ENCODE measurements at regions not wholly inside any gene's neighbourhood (a gene's known extent, or its start where the extent isn't known, plus 50 kb on each side); places are given as distances from the start of the nearest gene placed in this dataset.

GRCh38 chr3:127475391-127475790, 115.1 kb downstream of the TPRA1 start:
- no peaks in the 10 kb centered on the region for H3K36me3 ChIP-seq
- no peaks in the 10 kb centered on the region for H3K27me3 ChIP-seq
- no peak for DNase-seq
- intact Hi-C loops (cut with DNase I), result no loop called here
- H3K4me3 ChIP-seq, result no peak overlapping the region
- H3K27ac ChIP-seq, result no peak overlapping the region
- no peaks in the 10 kb centered on the region for H3K9me3 ChIP-seq
- H3K4me1 ChIP-seq (ENCODE audit: insufficient read depth), result peaks cover 1% of the 10 kb centered on the region
- TF ChIP-seq, protein P1, sequence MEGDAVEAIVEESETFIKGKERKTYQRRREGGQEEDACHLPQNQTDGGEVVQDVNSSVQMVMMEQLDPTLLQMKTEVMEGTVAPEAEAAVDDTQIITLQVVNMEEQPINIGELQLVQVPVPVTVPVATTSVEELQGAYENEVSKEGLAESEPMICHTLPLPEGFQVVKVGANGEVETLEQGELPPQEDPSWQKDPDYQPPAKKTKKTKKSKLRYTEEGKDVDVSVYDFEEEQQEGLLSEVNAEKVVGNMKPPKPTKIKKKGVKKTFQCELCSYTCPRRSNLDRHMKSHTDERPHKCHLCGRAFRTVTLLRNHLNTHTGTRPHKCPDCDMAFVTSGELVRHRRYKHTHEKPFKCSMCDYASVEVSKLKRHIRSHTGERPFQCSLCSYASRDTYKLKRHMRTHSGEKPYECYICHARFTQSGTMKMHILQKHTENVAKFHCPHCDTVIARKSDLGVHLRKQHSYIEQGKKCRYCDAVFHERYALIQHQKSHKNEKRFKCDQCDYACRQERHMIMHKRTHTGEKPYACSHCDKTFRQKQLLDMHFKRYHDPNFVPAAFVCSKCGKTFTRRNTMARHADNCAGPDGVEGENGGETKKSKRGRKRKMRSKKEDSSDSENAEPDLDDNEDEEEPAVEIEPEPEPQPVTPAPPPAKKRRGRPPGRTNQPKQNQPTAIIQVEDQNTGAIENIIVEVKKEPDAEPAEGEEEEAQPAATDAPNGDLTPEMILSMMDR (IDR thresholded peaks at IDR 0.05), result no peak
- TF ChIP-seq POLR2A (IDR thresholded peaks at IDR 0.05) (no peak), EP300 (IDR thresholded peaks at IDR 0.05) (no peak)
- WGBS, 3 donors, result 73 to 79% (median 77%) methylated on average over 7 of the region's 7 CpGs

DNA sequence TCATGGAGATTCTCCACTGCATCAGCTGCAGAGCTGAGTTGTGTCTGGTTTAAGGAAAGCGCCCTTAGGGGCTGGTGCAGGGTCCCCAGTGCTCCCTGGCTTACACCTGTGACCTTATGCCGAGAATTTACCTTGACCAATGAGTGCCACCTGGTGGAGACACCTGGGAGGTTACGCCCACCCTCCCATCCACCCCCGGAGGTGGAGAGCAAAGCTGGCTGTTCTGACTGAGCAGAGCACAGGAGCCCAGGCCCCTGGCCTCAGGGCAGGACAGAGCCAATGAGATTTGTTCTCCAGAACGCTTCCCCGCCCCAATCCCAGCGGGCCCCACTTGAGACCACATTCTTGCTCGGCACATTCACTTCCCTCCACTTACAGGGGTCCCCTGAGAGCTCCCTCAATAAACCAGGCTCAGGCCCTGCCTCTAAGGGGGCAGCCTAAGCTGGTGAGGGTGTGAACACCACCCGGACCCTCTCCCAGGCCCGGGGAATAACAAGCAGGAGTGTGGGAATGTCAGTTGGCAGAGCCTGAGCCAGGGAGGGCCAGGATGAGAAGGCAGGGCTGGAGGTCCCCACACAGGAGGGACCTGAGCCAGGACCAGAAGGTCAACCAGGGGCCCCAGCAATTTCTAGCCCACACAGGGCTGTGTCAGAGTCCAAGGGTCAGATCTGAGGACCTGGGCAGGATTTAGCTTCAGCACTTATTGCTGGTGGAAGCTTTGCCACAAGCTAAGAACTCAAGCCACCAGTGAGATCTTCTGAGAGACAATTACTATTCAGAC, 117.1 kb downstream of the TPRA1 start:
- H3K36me3 ChIP-seq, result no peaks in the 10 kb centered on the region
- WGBS, 3 donors, result 65 to 74% (median 73%) methylated on average over 10 of the region's 10 CpGs
- H3K4me3 ChIP-seq, result no peak overlapping the region
- intact Hi-C loops (cut with DNase I), result no loop called here
- H3K4me1 ChIP-seq (ENCODE audit: insufficient read depth), result no peaks in the 10 kb centered on the region
- H3K9me3 ChIP-seq, result no peaks in the 10 kb centered on the region
- TF ChIP-seq, protein P1 (IDR thresholded peaks at IDR 0.05), result no peak
- TF ChIP-seq EP300 (IDR thresholded peaks at IDR 0.05) (no peak), POLR2A (IDR thresholded peaks at IDR 0.05) (no peak)
- no peaks in the 10 kb centered on the region for H3K27me3 ChIP-seq
- DNase-seq, result no peak
- H3K27ac ChIP-seq, result no peak overlapping the region

- Histone ChIP-seq H3K27me3 (no peaks in the 10 kb centered on the region), H3K36me3 (no peaks in the 10 kb centered on the region), H3K27ac (no peak overlapping the region), H3K9me3 (no peaks in the 10 kb centered on the region), H3K4me3 (no peak overlapping the region), H3K4me1 (ENCODE audit: insufficient read depth) (no peaks in the 10 kb centered on the region)
- intact Hi-C loops (cut with DNase I), result no loop called here
- 81 to 82% (median 81%) methylated on average over 11 of the region's 11 CpGs for WGBS, 3 donors
- TF ChIP-seq, protein P1 (IDR thresholded peaks at IDR 0.05), result no peak
- TF ChIP-seq POLR2A (IDR thresholded peaks at IDR 0.05) (no peak), EP300 (IDR thresholded peaks at IDR 0.05) (no peak)
- no peak for DNase-seq
These were observed 118.0 kb downstream of the TPRA1 start for GRCh38 chr3:127472506-127472905.

DNA sequence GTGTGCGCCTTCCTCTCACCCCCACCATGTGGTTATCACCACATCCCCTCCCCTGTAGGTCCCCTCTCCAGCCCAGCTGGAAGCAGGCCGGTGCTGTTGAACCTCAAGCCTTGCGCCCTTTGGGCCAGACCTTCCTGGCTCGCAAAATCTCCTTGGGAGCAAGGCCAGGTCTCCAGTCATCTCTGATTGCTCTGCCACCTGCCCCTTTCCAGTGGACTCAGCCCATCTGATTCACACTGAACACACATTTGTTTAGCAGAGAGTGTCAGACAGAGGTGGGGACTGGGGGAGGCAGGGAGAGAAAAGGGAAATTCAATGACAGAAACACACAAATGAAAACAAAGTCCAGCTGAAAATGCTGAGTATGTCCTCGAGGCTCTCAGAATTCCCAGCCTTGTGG, 119.4 kb downstream of the TPRA1 start:
- no peaks in the 10 kb centered on the region for H3K36me3 ChIP-seq
- TF ChIP-seq EP300 (IDR thresholded peaks at IDR 0.05) (no peak), POLR2A (IDR thresholded peaks at IDR 0.05) (no peak)
- TF ChIP-seq, protein P1 (IDR thresholded peaks at IDR 0.05), result no peak
- no peaks in the 10 kb centered on the region for H3K9me3 ChIP-seq
- no peak for DNase-seq
- no peaks in the 10 kb centered on the region for H3K27me3 ChIP-seq
- H3K4me1 ChIP-seq (ENCODE audit: insufficient read depth), result no peaks in the 10 kb centered on the region
- no peak overlapping the region for H3K4me3 ChIP-seq
- WGBS, 3 donors, result 55 to 77% (median 63%) methylated on average over 5 of the region's 5 CpGs
- intact Hi-C loops (cut with DNase I), result no loop called here
- no peak overlapping the region for H3K27ac ChIP-seq

Data from ovary (tissue), 7 donors.